ENCODE measurements at regions not wholly inside any gene's neighbourhood (a gene's known extent, or its start where the extent isn't known, plus 50 kb on each side); places are given as distances from the start of the nearest gene placed in this dataset.

DNA sequence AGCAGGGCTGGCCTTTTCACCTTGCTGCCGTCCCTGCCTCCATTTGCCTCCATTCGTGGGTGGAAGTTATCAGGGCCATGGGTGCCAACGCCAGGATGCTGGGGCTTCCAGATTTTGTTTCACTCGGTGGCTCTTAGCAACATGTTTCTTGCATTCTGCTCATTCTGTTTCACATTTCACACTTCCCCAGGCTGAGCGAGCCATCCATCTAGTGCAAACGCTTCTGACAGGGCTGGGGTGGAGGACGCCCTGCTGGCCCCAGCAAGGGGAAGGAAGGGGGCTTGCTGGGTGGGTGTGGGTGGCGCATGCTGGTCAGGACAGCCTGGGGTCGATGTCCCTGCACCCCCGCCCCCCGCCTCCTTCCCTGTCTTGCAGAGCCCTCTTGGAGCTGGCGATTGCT lies 165.2 kb downstream of the URI1 start:
- ATAC-seq (no peak), DNase-seq (no peak)
- H3K4me3 ChIP-seq = no peak overlapping the region
- H3K4me1 ChIP-seq = no peaks in the 10 kb centered on the region
- no peaks in the 10 kb centered on the region for H3K9me3 ChIP-seq
- TF ChIP-seq, protein P1, sequence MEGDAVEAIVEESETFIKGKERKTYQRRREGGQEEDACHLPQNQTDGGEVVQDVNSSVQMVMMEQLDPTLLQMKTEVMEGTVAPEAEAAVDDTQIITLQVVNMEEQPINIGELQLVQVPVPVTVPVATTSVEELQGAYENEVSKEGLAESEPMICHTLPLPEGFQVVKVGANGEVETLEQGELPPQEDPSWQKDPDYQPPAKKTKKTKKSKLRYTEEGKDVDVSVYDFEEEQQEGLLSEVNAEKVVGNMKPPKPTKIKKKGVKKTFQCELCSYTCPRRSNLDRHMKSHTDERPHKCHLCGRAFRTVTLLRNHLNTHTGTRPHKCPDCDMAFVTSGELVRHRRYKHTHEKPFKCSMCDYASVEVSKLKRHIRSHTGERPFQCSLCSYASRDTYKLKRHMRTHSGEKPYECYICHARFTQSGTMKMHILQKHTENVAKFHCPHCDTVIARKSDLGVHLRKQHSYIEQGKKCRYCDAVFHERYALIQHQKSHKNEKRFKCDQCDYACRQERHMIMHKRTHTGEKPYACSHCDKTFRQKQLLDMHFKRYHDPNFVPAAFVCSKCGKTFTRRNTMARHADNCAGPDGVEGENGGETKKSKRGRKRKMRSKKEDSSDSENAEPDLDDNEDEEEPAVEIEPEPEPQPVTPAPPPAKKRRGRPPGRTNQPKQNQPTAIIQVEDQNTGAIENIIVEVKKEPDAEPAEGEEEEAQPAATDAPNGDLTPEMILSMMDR (IDR thresholded peaks at IDR 0.05) = no peak
- peaks cover 0 to 25% of the 10 kb centered on the region in 2 donors for H3K27me3 ChIP-seq
- intact Hi-C loops (cut with DNase I) = no loop called here
- no peak overlapping the region for H3K27ac ChIP-seq
- no peaks in the 10 kb centered on the region for H3K36me3 ChIP-seq

DNA sequence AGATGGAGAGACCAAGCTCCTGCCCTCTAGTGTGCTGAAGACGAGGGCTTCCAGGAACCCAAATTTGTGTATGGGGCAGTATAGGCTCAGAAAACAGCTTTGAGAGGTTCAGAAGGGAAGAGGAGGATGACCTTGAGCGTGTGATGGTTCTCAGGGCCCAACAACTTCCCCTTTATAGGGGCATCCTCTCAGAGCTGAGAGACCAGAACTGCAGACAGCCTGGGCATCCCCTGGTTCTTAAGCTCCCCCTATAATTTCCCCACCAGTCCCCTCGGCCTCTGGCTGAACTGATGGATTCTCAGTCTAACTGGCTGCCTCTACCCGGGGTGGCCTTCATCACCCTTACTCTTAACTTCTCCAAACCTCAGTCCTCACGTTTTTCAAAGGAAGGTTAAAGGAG lies 167.5 kb downstream of the URI1 start:
- Histone ChIP-seq H3K4me1 (no peaks in the 10 kb centered on the region), H3K4me3 (no peak overlapping the region), H3K9me3 (no peaks in the 10 kb centered on the region), H3K27me3 (peaks cover 0 to 30% of the 10 kb centered on the region in 2 donors), H3K36me3 (no peaks in the 10 kb centered on the region), H3K27ac (no peak overlapping the region)
- TF ChIP-seq, protein P1 (IDR thresholded peaks at IDR 0.05) = no peak
- DNase-seq (no peak), ATAC-seq (no peak)
- intact Hi-C loops (cut with DNase I) = no loop called here

DNA sequence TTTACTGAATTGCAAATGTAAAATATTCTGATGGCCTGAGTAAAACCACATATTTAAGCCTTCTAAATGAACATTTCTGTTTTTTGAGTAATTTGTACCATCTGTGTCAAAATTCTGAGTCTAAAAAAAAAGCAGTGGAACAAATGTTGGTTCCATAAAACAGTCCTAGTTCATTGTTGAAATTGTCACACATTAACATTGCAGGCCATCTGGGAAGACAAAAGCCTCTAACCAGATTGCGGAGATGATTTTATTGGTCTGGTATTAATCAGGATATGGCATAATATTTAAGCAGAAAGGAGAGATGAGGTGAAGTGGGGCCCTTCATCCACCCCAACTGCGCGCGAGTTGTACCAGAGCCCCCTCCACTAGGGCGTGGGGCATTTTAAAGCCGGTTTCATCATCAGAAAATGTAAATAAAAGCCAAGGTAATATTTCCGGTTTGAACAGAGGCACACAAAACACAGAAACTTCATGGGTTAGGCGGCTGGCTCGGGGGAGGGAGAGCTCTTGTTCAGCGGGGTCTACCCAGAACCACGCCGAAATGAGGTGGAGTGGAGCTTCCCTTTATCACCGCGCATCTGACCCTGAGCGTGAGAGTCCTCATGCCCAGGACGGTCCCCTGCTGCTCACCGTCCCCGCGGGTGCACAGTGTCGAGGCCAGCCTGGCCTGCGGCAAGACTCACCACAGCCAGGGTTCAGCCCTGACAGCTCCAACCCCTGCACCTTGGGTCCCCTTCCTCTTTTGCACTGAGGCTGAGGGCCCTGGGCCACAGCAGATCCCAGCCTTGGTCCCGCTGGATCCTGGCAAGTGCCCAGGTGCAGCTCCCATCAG lies 169.2 kb downstream of the URI1 start:
- Histone ChIP-seq H3K4me3 (no peak overlapping the region), H3K27me3 (peaks cover 0 to 32% of the 10 kb centered on the region in 2 donors), H3K36me3 (no peaks in the 10 kb centered on the region), H3K27ac (no peak overlapping the region), H3K4me1 (no peaks in the 10 kb centered on the region), H3K9me3 (no peaks in the 10 kb centered on the region)
- TF ChIP-seq, protein P1 (IDR thresholded peaks at IDR 0.05) = no peak
- intact Hi-C loops (cut with DNase I) = no loop called here
- DNase-seq = no peak
- ATAC-seq = no peak

DNA sequence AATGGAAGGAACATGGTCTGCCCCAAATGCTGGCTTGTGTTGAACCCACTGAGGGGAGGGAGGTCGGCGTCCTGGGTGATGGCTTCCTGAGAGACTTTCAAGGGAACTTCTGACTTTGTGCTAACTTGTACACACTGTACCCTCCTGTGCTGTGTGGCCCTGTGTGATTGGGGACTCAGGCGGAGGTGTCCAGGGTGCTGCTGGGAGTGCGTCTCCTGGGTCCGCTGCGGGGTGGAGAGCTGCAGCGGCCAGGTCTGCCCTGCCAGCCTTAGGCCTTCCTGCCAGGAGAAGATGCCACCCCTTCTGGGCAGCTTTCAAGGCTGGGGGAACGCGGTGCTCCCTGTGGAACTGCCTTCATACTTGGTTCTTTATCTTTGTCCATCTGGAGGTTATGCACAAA lies 170.1 kb downstream of the URI1 start:
- H3K4me3 ChIP-seq = no peak overlapping the region
- intact Hi-C loops (cut with DNase I) = no loop called here

DNA sequence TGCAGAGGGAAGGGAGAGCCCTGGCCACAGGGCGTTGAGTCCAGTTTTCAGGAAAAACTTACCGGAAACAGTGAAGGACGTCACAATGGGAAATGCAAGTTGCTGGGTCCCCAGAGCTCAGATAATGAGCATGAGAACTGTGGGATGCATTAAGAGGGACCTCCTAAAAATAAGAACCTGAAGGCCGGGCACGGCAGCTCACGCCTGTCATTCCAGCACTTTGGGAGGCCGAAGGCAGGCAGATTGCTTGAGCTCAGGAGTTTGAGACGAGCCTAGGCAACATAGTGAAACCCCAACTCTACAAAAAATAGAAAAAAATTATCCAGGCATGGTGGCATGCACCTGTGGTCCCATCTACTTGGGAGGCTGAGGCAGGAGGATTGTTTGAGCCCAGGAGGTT lies 170.6 kb downstream of the URI1 start:
- H3K27me3 ChIP-seq = peaks cover 0 to 22% of the 10 kb centered on the region in 2 donors
- ATAC-seq (no peak), DNase-seq (no peak)
- no peak overlapping the region for H3K27ac ChIP-seq
- H3K4me3 ChIP-seq = no peak overlapping the region
- H3K36me3 ChIP-seq = no peaks in the 10 kb centered on the region
- TF ChIP-seq, protein P1 (IDR thresholded peaks at IDR 0.05) = no peak
- no peaks in the 10 kb centered on the region for H3K9me3 ChIP-seq
- intact Hi-C loops (cut with DNase I) = no loop called here
- H3K4me1 ChIP-seq = no peaks in the 10 kb centered on the region

More for the DNA sequence above, 170.1 kb downstream of the URI1 start:
- TF ChIP-seq, protein P1 (IDR thresholded peaks at IDR 0.05) = no peak
- H3K27me3 ChIP-seq = peaks cover 0 to 27% of the 10 kb centered on the region in 2 donors
- H3K36me3 ChIP-seq = no peaks in the 10 kb centered on the region
- no peaks in the 10 kb centered on the region for H3K4me1 ChIP-seq
- no peak overlapping the region for H3K27ac ChIP-seq
- DNase-seq (no peak), ATAC-seq (no peak)
- no peaks in the 10 kb centered on the region for H3K9me3 ChIP-seq
